IMR-90 (cell line): ENCODE measurements at regions not wholly inside any gene's neighbourhood (a gene's known extent, or its start where the extent isn't known, plus 50 kb on each side); places are given as distances from the start of the nearest gene placed in this dataset.

Experiments
- ATAC-seq: fragments of 200-7000 bp; cut with Tn5 transposase; 2 replicates; pipeline ENCODE4 v1.9.1; 2020; ENCODE audit warnings: low read depth, mild to moderate bottlenecking, moderate library complexity
- BruUV-seq: library from RNA; stranded (reverse); fragments of 400-500 nt; replicated peaks from 2 replicates; lab custom pipeline; 2021; lab: Mats Ljungman, UMichigan
- CTCF ChIA-PET: fragments of 300-600 bp; formaldehyde crosslinking; extraction: SDS; loops from one replicate; lab custom pipeline; 2021; ENCODE audit warnings: antibody characterized with exemption; lab: Yijun Ruan, JAX
- POLR2A ChIA-PET: fragments of 300-600 bp; sonication (Branson Sonifier 250); formaldehyde crosslinking; loops from one replicate; lab custom pipeline; 2022; ENCODE audit warnings: antibody characterized with exemption; ENCODE audit not compliant: unreplicated experiment; lab: Charles Lee
- DNase-seq: peaks from one replicate; pipeline ENCODE4 v3.0.0; 2013
- H2AFZ ChIP-seq: replicated peaks from 2 replicates; pipeline ENCODE3; 2013; ENCODE audit warnings: low read length, mild to moderate bottlenecking; ENCODE audit not compliant: poor library complexity
- H2AK5ac ChIP-seq: 2 replicates; pipeline ENCODE4 v1.6.1; 2013; ENCODE audit warnings: low read depth, low read length, inconsistent platforms
- H2AK9ac ChIP-seq: replicated peaks from 2 replicates; pipeline ENCODE3; 2013; ENCODE audit warnings: mild to moderate bottlenecking, low read depth, low read length, moderate library complexity; ENCODE audit not compliant: poor library complexity
- H2BK120ac ChIP-seq: 2 replicates; pipeline ENCODE4 v1.6.1; 2013; ENCODE audit warnings: low read depth, low read length, inconsistent platforms
- H2BK15ac ChIP-seq: 3 replicates; pipeline ENCODE4 v1.6.1; 2013; ENCODE audit warnings: low read depth, low read length, inconsistent platforms
- H2BK20ac ChIP-seq: 2 replicates; pipeline ENCODE4 v1.6.1; 2013; ENCODE audit warnings: low read depth, mild to moderate bottlenecking, inconsistent platforms, low read length, moderate library complexity
- H2BK5ac ChIP-seq: 2 replicates; pipeline ENCODE4 v1.6.1; 2013; ENCODE audit warnings: mild to moderate bottlenecking, low read depth, low read length, inconsistent platforms; ENCODE audit not compliant: poor library complexity, severe bottlenecking
- H3K14ac ChIP-seq: replicated peaks from 2 replicates; pipeline ENCODE4 v1.6.1; 2013; ENCODE audit warnings: low read depth, low read length, inconsistent platforms
- H3K18ac ChIP-seq: 2 replicates; pipeline ENCODE4 v1.6.1; 2013; ENCODE audit warnings: low read depth, low read length, control low read depth
- H3K23ac ChIP-seq: 2 replicates; pipeline ENCODE4 v1.6.1; 2013; ENCODE audit warnings: low read depth, low read length, inconsistent platforms
- H3K27ac ChIP-seq: 2 replicates; pipeline ENCODE4 v1.5.1; 2013; ENCODE audit warnings: mild to moderate bottlenecking, control low read depth, low read length; ENCODE audit not compliant: insufficient read depth
- H3K27me3 ChIP-seq: 2 replicates; pipeline ENCODE4 v1.6.1; 2013; ENCODE audit warnings: low read length; ENCODE audit not compliant: control insufficient read depth, insufficient read depth
- H3K36me3 ChIP-seq: 2 replicates; pipeline ENCODE4 v1.6.1; 2013; ENCODE audit warnings: low read length, mixed read lengths; ENCODE audit not compliant: control insufficient read depth, insufficient read depth
- H3K4ac ChIP-seq: 2 replicates; pipeline ENCODE4 v1.6.1; 2013; ENCODE audit warnings: low read depth, low read length, inconsistent platforms
- H3K4me1 ChIP-seq: 2 replicates; pipeline ENCODE4 v1.6.1; 2013; ENCODE audit warnings: low read length, mixed read lengths; ENCODE audit not compliant: control insufficient read depth, insufficient read depth
- H3K4me2 ChIP-seq: 2 replicates; pipeline ENCODE4 v1.6.1; 2013; ENCODE audit warnings: low read depth, mild to moderate bottlenecking, control low read depth, low read length, moderate library complexity
- H3K4me3 ChIP-seq: 2 replicates; pipeline ENCODE4 v1.5.1; 2013; ENCODE audit warnings: low read depth, mild to moderate bottlenecking, control low read depth, low read length, moderate library complexity; ENCODE audit not compliant: insufficient read depth
- H3K56ac ChIP-seq: 2 replicates; pipeline ENCODE4 v1.6.1; 2013; ENCODE audit warnings: low read length, inconsistent platforms; ENCODE audit not compliant: insufficient read depth; ENCODE audit errors: extremely low read depth
- H3K79me1 ChIP-seq, 2 experiments: 2 replicates each; pipeline ENCODE4 v1.6.1; 2013; ENCODE audit warnings: low read length in 2 of 2, inconsistent platforms in 1 of 2, low read depth in 1 of 2
- H3K9ac ChIP-seq: 2 replicates; pipeline ENCODE4 v1.6.1; 2013; ENCODE audit warnings: low read depth, low read length, control low read depth
- H3K9me1 ChIP-seq: 2 replicates; pipeline ENCODE4 v1.6.1; 2013; ENCODE audit warnings: low read length, inconsistent platforms; ENCODE audit not compliant: insufficient read depth
- H3K9me3 ChIP-seq: 2 replicates; pipeline ENCODE4 v1.6.1; 2013; ENCODE audit warnings: low read length; ENCODE audit not compliant: control insufficient read depth, insufficient read depth
- H4K20me1 ChIP-seq: 2 replicates; pipeline ENCODE4 v1.6.1; 2013; ENCODE audit warnings: low read length, inconsistent platforms; ENCODE audit not compliant: insufficient read depth
- H4K5ac ChIP-seq: 2 replicates; pipeline ENCODE4 v1.6.1; 2013; ENCODE audit warnings: mild to moderate bottlenecking, low read depth, low read length, control low read depth
- H4K8ac ChIP-seq, 2 experiments: 2 replicates each; pipeline ENCODE4 v1.6.1; 2013; ENCODE audit warnings: low read depth in 2 of 2, low read length in 2 of 2, control low read depth in 1 of 2, inconsistent platforms in 1 of 2
- H4K91ac ChIP-seq: 2 replicates; pipeline ENCODE4 v1.6.1; 2013; ENCODE audit warnings: low read depth, low read length, inconsistent platforms; ENCODE audit not compliant: insufficient read depth
- FOS ChIP-seq: fragments of 150-350 bp; IDR thresholded peaks from 2 replicates; pipeline ENCODE4 v1.6.1; 2016; ENCODE audit warnings: low read depth, low read length
- NFE2L2 ChIP-seq: fragments of 150-350 bp; IDR thresholded peaks from 2 replicates; pipeline ENCODE4 v1.6.1; 2016; ENCODE audit warnings: low read depth, mild to moderate bottlenecking, low read length
- POLR2A ChIP-seq: IDR thresholded peaks from 2 replicates; pipeline ENCODE4 v1.6.1; 2012; ENCODE audit warnings: mild to moderate bottlenecking, low read depth, low read length
- RAD21 ChIP-seq: IDR thresholded peaks from 2 replicates; pipeline ENCODE4 v1.6.1; 2012; ENCODE audit warnings: low read length, improper control_type of control experiment
- RFX5 ChIP-seq: IDR thresholded peaks from 2 replicates; pipeline ENCODE4 v1.8.0; 2012; ENCODE audit warnings: low read depth, mild to moderate bottlenecking, low read length, moderate library complexity
- WGBS, 2 experiments: methylation state at CpG; one replicate each; pipeline versions ENCODE4 v1.1.5 to v1.1.7; 2013; ENCODE audit warnings: missing lambda C conversion rate in 2 of 2; ENCODE audit not compliant: insufficient read length in 1 of 2; ENCODE audit errors: extremely low coverage in 2 of 2; 5-methylcytosine and 5-hydroxymethylcytosine counted together
- dilution Hi-C: fragments of 300-500 bp; cut with HindIII; formaldehyde crosslinking; loops from one replicate; pipeline ENCODE4 v1.14.3; 2018; ENCODE audit warnings: low sequenced_read_pairs; ENCODE audit not compliant: unreplicated experiment
- in situ Hi-C: fragments of 300-500 bp; cut with MboI; formaldehyde crosslinking; loops from 3 replicates; pipeline ENCODE4 v1.14.3; 2019; ENCODE audit warnings: low sequenced_read_pairs, inconsistent platforms, mixed read lengths
- intact Hi-C: fragments of 100-400 bp; cut with micrococcal nuclease; formaldehyde crosslinking; loops from 2 replicates; pipeline ENCODE4 v1.10.0; 2022

GRCh38 chr20:21832442-21833385 lies 127.2 kb downstream of the PAX1 start:
- ATAC-seq (no peak), DNase-seq (no peak)
- WGBS, 2 experiments = 40% methylated on average over 3 of the region's 8 CpGs; no CpG with 5 or more reads in 1 of the 2 experiments
- Histone ChIP-seq H3K79me1 (no peaks in the 10 kb centered on the region), H2AK5ac (no peak overlapping the region), H3K36me3 (no peaks in the 10 kb centered on the region), H4K20me1 (no peaks in the 10 kb centered on the region), H2BK5ac (no peak overlapping the region), H3K9me1 (no peaks in the 10 kb centered on the region), H2BK120ac (no peak overlapping the region), H2AFZ (no peak overlapping the region), H3K14ac (no peak overlapping the region), H3K9me3 (peaks cover 14% of the 10 kb centered on the region), H3K4me2 (no peak overlapping the region), H3K9ac (no peak overlapping the region), H4K5ac (no peak overlapping the region), H3K4me3 (no peak overlapping the region), H3K27me3 (no peaks in the 10 kb centered on the region), H4K91ac (no peak overlapping the region), H2AK9ac (no peak overlapping the region), H3K23ac (no peak overlapping the region), H2BK20ac (no peak overlapping the region), H3K4me1 (no peaks in the 10 kb centered on the region), H3K56ac (no peak overlapping the region), H3K4ac (no peak overlapping the region), H3K27ac (no peak overlapping the region), H3K18ac (no peak overlapping the region), H4K8ac (no peak overlapping the region), H2BK15ac (no peak overlapping the region)
- TF ChIP-seq NFE2L2 (no peak), RAD21 (no peak), POLR2A (no peak), RFX5 (no peak), FOS (no peak)
- BruUV-seq = no TSS peak
- intact Hi-C loops (no loop called here), in situ Hi-C loops (no loop called here), dilution Hi-C loops (no loop called here)
- CTCF ChIA-PET = no interaction called here
- POLR2A ChIA-PET = no interaction called here
